IMR-90 (cell line): ENCODE measurements at regions not wholly inside any gene's neighbourhood (a gene's known extent, or its start where the extent isn't known, plus 50 kb on each side); places are given as distances from the start of the nearest gene placed in this dataset.

Experiments
- BHLHE40 ChIP-seq: fragments of 150-350 bp; IDR thresholded peaks from 2 replicates; pipeline ENCODE4 v1.6.1; 2016; ENCODE audit warnings: mild to moderate bottlenecking, low read depth, low read length
- CEBPB ChIP-seq: IDR thresholded peaks from 2 replicates; pipeline ENCODE4 v1.6.1; 2012; ENCODE audit warnings: low read depth, low read length, improper control_type of control experiment
- CHD1 ChIP-seq: IDR thresholded peaks from 2 replicates; pipeline ENCODE4 v1.6.1; 2012; ENCODE audit warnings: low read depth, low read length, improper control_type of control experiment
- CTCF ChIP-seq: conservative IDR thresholded peaks from 2 replicates; pipeline ENCODE4 v1.5.1; 2012; ENCODE audit warnings: mild to moderate bottlenecking, low read depth, low read length, improper control_type of control experiment
- FOS ChIP-seq: fragments of 150-350 bp; IDR thresholded peaks from 2 replicates; pipeline ENCODE4 v1.6.1; 2016; ENCODE audit warnings: low read depth, low read length
- MAFK ChIP-seq: IDR thresholded peaks from 2 replicates; pipeline ENCODE4 v1.6.1; 2012; ENCODE audit warnings: low read depth, low read length, improper control_type of control experiment
- MXI1 ChIP-seq: IDR thresholded peaks from 2 replicates; pipeline ENCODE4 v1.6.1; 2012; ENCODE audit warnings: low read depth, mild to moderate bottlenecking, low read length, moderate library complexity, borderline replicate concordance
- NFE2L2 ChIP-seq: fragments of 150-350 bp; IDR thresholded peaks from 2 replicates; pipeline ENCODE4 v1.6.1; 2016; ENCODE audit warnings: low read depth, mild to moderate bottlenecking, low read length
- POLR2A ChIP-seq: IDR thresholded peaks from 2 replicates; pipeline ENCODE4 v1.6.1; 2012; ENCODE audit warnings: mild to moderate bottlenecking, low read depth, low read length
- RAD21 ChIP-seq: IDR thresholded peaks from 2 replicates; pipeline ENCODE4 v1.6.1; 2012; ENCODE audit warnings: low read length, improper control_type of control experiment
- RCOR1 ChIP-seq: IDR thresholded peaks from 2 replicates; pipeline ENCODE4 v1.6.1; 2012; ENCODE audit warnings: mild to moderate bottlenecking, low read length, improper control_type of control experiment; ENCODE audit not compliant: insufficient replicate concordance
- RFX5 ChIP-seq: IDR thresholded peaks from 2 replicates; pipeline ENCODE4 v1.8.0; 2012; ENCODE audit warnings: low read depth, mild to moderate bottlenecking, low read length, moderate library complexity
- SMC3 ChIP-seq: fragments of 150-350 bp; IDR thresholded peaks from 2 replicates; pipeline ENCODE4 v1.6.1; 2016; ENCODE audit warnings: low read depth, mild to moderate bottlenecking, antibody characterized with exemption, low read length, moderate library complexity

- TF ChIP-seq POLR2A, result no peak
- TF ChIP-seq CTCF, result no peak
- TF ChIP-seq MXI1, result no peak
- TF ChIP-seq RFX5, result no peak
- TF ChIP-seq BHLHE40, result no peak
- no peak for TF ChIP-seq RAD21
- TF ChIP-seq FOS, result no peak
- no peak for TF ChIP-seq RCOR1
- no peak for TF ChIP-seq CEBPB
- no peak for TF ChIP-seq NFE2L2
- TF ChIP-seq CHD1, result no peak
- no peak for TF ChIP-seq MAFK
- no peak for TF ChIP-seq SMC3
Observed at GRCh38 chr10:78600740-78601139, 468.0 kb upstream of the ZMIZ1 start.
